Chondrocyte (in vitro differentiated cells): ENCODE measurements at regions not wholly inside any gene's neighbourhood (a gene's known extent, or its start where the extent isn't known, plus 50 kb on each side); places are given as distances from the start of the nearest gene placed in this dataset.

Experiments
- DNase-seq: peaks from one replicate; pipeline ENCODE4 v3.0.0; 2021; ENCODE audit warnings: mixed read lengths, low spot score
- H3K27ac Mint-ChIP-seq: one replicate; pipeline ENCODE4 v1.8.0; 2021; ENCODE audit warnings: mild to moderate bottlenecking, moderate library complexity, mixed read lengths; ENCODE audit not compliant: unreplicated experiment
- H3K27me3 Mint-ChIP-seq: 2 replicates; pipeline ENCODE4 v1.8.0; 2021; ENCODE audit warnings: low read depth, mixed read lengths
- H3K36me3 Mint-ChIP-seq: 2 replicates; pipeline ENCODE4 v1.8.0; 2021; ENCODE audit warnings: low read depth, mixed read lengths
- H3K4me1 Mint-ChIP-seq: 2 replicates; pipeline ENCODE4 v1.8.0; 2021; ENCODE audit warnings: low read depth, mild to moderate bottlenecking, mixed read lengths
- H3K4me3 Mint-ChIP-seq: one replicate; pipeline ENCODE4 v1.8.0; 2021; ENCODE audit warnings: mild to moderate bottlenecking, moderate library complexity, mixed read lengths; ENCODE audit not compliant: unreplicated experiment
- H3K9me3 Mint-ChIP-seq: 2 replicates; pipeline ENCODE4 v1.8.0; 2021; ENCODE audit warnings: low read depth, mixed read lengths
- CTCF ChIP-seq: fragments of 200-600 bp; sonication (generic); IDR thresholded peaks from 2 replicates; pipeline ENCODE4 v1.5.0; 2021; ENCODE audit warnings: antibody characterized with exemption, mild to moderate bottlenecking, moderate library complexity

GRCh38 chrX:98067611-98068010, 1183.9 kb downstream of the RPA4 start:
- Mint-ChIP-seq H3K36me3 (no peaks in the 10 kb centered on the region), H3K4me1 (peaks cover 45% of the 10 kb centered on the region), H3K27ac (peak overlapping the region; percentile 86), H3K9me3 (no peaks in the 10 kb centered on the region), H3K27me3 (no peaks in the 10 kb centered on the region), H3K4me3 (no peak overlapping the region)
- no peak for TF ChIP-seq CTCF
- no peak for DNase-seq

DNA sequence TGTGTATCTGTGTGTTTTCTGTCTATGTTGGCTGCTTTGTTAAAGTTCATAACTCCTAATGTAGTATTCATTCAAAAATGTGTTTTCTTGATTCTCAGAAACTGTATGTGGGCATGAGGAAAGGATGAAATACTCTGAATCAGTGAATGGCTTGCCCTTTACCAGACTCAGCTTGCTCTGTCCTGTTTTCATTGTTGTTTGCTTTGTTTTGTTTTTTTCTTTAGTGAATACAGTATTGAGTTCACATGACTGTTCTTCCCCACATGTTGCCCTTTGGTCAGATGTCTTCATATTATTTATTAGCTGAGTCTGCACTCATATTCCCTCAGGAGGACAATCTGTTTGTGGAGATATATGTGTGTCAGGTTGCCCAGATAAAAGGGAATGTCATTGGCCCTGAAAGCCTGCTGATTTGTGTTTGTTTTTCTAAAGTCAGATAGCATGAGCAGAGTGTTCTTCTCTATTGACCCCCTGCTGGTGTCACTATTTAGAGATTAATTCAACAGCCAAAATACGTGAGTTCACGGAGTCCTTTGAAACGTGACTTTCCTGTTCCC, 1184.4 kb downstream of the RPA4 start:
- DNase-seq = no peak
- no peak overlapping the region for H3K4me3 Mint-ChIP-seq
- H3K4me1 Mint-ChIP-seq = peaks cover 50% of the 10 kb centered on the region
- no peak for TF ChIP-seq CTCF
- peak overlapping the region; percentile 86 for H3K27ac Mint-ChIP-seq
- no peaks in the 10 kb centered on the region for H3K36me3 Mint-ChIP-seq
- H3K9me3 Mint-ChIP-seq = no peaks in the 10 kb centered on the region
- no peaks in the 10 kb centered on the region for H3K27me3 Mint-ChIP-seq

GRCh38 chrX:98071331-98071730, 1187.6 kb downstream of the RPA4 start:
- no peak for TF ChIP-seq CTCF
- Mint-ChIP-seq H3K4me1 (peaks cover 74% of the 10 kb centered on the region), H3K27ac (peak overlapping the region; percentile 76), H3K4me3 (peak overlapping the region; percentile 3), H3K36me3 (no peaks in the 10 kb centered on the region), H3K9me3 (no peaks in the 10 kb centered on the region), H3K27me3 (no peaks in the 10 kb centered on the region)
- DNase-seq = no peak

GRCh38 chrX:98077440-98077839, 1193.7 kb downstream of the RPA4 start:
- Mint-ChIP-seq H3K36me3 (no peaks in the 10 kb centered on the region), H3K9me3 (peaks cover 5% of the 10 kb centered on the region), H3K27ac (no peak overlapping the region), H3K27me3 (no peaks in the 10 kb centered on the region), H3K4me3 (no peak overlapping the region), H3K4me1 (peaks cover 31% of the 10 kb centered on the region)
- DNase-seq = no peak
- no peak for TF ChIP-seq CTCF

DNA sequence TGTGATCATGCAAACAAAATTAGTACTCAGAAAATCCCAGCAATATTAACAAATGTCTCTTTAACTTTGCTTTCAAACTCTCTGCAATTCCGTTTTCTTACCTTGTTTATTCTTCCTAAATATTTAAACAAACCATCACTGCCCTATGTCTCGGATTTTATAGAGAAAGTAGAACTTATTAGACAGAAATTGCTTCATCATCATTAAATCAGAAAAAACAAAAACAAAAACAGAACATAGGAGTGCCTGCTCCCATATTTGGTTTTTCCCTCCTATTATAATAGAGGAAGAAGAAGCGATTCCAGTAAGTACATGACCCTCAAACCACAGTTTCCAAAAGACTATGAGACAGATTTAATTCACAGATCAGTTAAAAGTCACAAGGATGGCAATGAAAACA, 1228.0 kb downstream of the RPA4 start:
- Mint-ChIP-seq H3K4me1 (peaks cover 3% of the 10 kb centered on the region), H3K27me3 (peaks cover 6% of the 10 kb centered on the region), H3K36me3 (no peaks in the 10 kb centered on the region), H3K9me3 (peaks cover 2% of the 10 kb centered on the region), H3K27ac (no peak overlapping the region), H3K4me3 (no peak overlapping the region)
- TF ChIP-seq CTCF = no peak
- DNase-seq = no peak
